IMR-90 (cell line): ENCODE measurements at regions not wholly inside any gene's neighbourhood (a gene's known extent, or its start where the extent isn't known, plus 50 kb on each side); places are given as distances from the start of the nearest gene placed in this dataset.

Experiments used
- ATAC-seq: fragments of 200-7000 bp; cut with Tn5 transposase; 2 replicates; pipeline ENCODE4 v1.9.1; 2020; ENCODE audit warnings: low read depth, mild to moderate bottlenecking, moderate library complexity
- BruUV-seq: library from RNA; stranded (reverse); fragments of 400-500 nt; replicated peaks from 2 replicates; lab custom pipeline; 2021; lab: Mats Ljungman, UMichigan
- CTCF ChIA-PET: fragments of 300-600 bp; formaldehyde crosslinking; extraction: SDS; loops from one replicate; lab custom pipeline; 2021; ENCODE audit warnings: antibody characterized with exemption; lab: Yijun Ruan, JAX
- POLR2A ChIA-PET: fragments of 300-600 bp; sonication (Branson Sonifier 250); formaldehyde crosslinking; loops from one replicate; lab custom pipeline; 2022; ENCODE audit warnings: antibody characterized with exemption; ENCODE audit not compliant: unreplicated experiment; lab: Charles Lee
- DNase-seq: peaks from one replicate; pipeline ENCODE4 v3.0.0; 2013
- H2AFZ ChIP-seq: replicated peaks from 2 replicates; pipeline ENCODE3; 2013; ENCODE audit warnings: low read length, mild to moderate bottlenecking; ENCODE audit not compliant: poor library complexity
- H2AK5ac ChIP-seq: 2 replicates; pipeline ENCODE4 v1.6.1; 2013; ENCODE audit warnings: low read depth, low read length, inconsistent platforms
- H2AK9ac ChIP-seq: replicated peaks from 2 replicates; pipeline ENCODE3; 2013; ENCODE audit warnings: mild to moderate bottlenecking, low read depth, low read length, moderate library complexity; ENCODE audit not compliant: poor library complexity
- H2BK120ac ChIP-seq: 2 replicates; pipeline ENCODE4 v1.6.1; 2013; ENCODE audit warnings: low read depth, low read length, inconsistent platforms
- H2BK15ac ChIP-seq: 3 replicates; pipeline ENCODE4 v1.6.1; 2013; ENCODE audit warnings: low read depth, low read length, inconsistent platforms
- H2BK20ac ChIP-seq: 2 replicates; pipeline ENCODE4 v1.6.1; 2013; ENCODE audit warnings: low read depth, mild to moderate bottlenecking, inconsistent platforms, low read length, moderate library complexity
- H2BK5ac ChIP-seq: 2 replicates; pipeline ENCODE4 v1.6.1; 2013; ENCODE audit warnings: mild to moderate bottlenecking, low read depth, low read length, inconsistent platforms; ENCODE audit not compliant: poor library complexity, severe bottlenecking
- H3K14ac ChIP-seq: replicated peaks from 2 replicates; pipeline ENCODE4 v1.6.1; 2013; ENCODE audit warnings: low read depth, low read length, inconsistent platforms
- H3K18ac ChIP-seq: 2 replicates; pipeline ENCODE4 v1.6.1; 2013; ENCODE audit warnings: low read depth, low read length, control low read depth
- H3K23ac ChIP-seq: 2 replicates; pipeline ENCODE4 v1.6.1; 2013; ENCODE audit warnings: low read depth, low read length, inconsistent platforms
- H3K27ac ChIP-seq: 2 replicates; pipeline ENCODE4 v1.5.1; 2013; ENCODE audit warnings: mild to moderate bottlenecking, control low read depth, low read length; ENCODE audit not compliant: insufficient read depth
- H3K27me3 ChIP-seq: 2 replicates; pipeline ENCODE4 v1.6.1; 2013; ENCODE audit warnings: low read length; ENCODE audit not compliant: control insufficient read depth, insufficient read depth
- H3K36me3 ChIP-seq: 2 replicates; pipeline ENCODE4 v1.6.1; 2013; ENCODE audit warnings: low read length, mixed read lengths; ENCODE audit not compliant: control insufficient read depth, insufficient read depth
- H3K4ac ChIP-seq: 2 replicates; pipeline ENCODE4 v1.6.1; 2013; ENCODE audit warnings: low read depth, low read length, inconsistent platforms
- H3K4me1 ChIP-seq: 2 replicates; pipeline ENCODE4 v1.6.1; 2013; ENCODE audit warnings: low read length, mixed read lengths; ENCODE audit not compliant: control insufficient read depth, insufficient read depth
- H3K4me2 ChIP-seq: 2 replicates; pipeline ENCODE4 v1.6.1; 2013; ENCODE audit warnings: low read depth, mild to moderate bottlenecking, control low read depth, low read length, moderate library complexity
- H3K4me3 ChIP-seq: 2 replicates; pipeline ENCODE4 v1.5.1; 2013; ENCODE audit warnings: low read depth, mild to moderate bottlenecking, control low read depth, low read length, moderate library complexity; ENCODE audit not compliant: insufficient read depth
- H3K56ac ChIP-seq: 2 replicates; pipeline ENCODE4 v1.6.1; 2013; ENCODE audit warnings: low read length, inconsistent platforms; ENCODE audit not compliant: insufficient read depth; ENCODE audit errors: extremely low read depth
- H3K79me1 ChIP-seq, 2 experiments: 2 replicates each; pipeline ENCODE4 v1.6.1; 2013; ENCODE audit warnings: low read length in 2 of 2, inconsistent platforms in 1 of 2, low read depth in 1 of 2
- H3K9ac ChIP-seq: 2 replicates; pipeline ENCODE4 v1.6.1; 2013; ENCODE audit warnings: low read depth, low read length, control low read depth
- H3K9me1 ChIP-seq: 2 replicates; pipeline ENCODE4 v1.6.1; 2013; ENCODE audit warnings: low read length, inconsistent platforms; ENCODE audit not compliant: insufficient read depth
- H3K9me3 ChIP-seq: 2 replicates; pipeline ENCODE4 v1.6.1; 2013; ENCODE audit warnings: low read length; ENCODE audit not compliant: control insufficient read depth, insufficient read depth
- H4K20me1 ChIP-seq: 2 replicates; pipeline ENCODE4 v1.6.1; 2013; ENCODE audit warnings: low read length, inconsistent platforms; ENCODE audit not compliant: insufficient read depth
- H4K5ac ChIP-seq: 2 replicates; pipeline ENCODE4 v1.6.1; 2013; ENCODE audit warnings: mild to moderate bottlenecking, low read depth, low read length, control low read depth
- H4K8ac ChIP-seq, 2 experiments: 2 replicates each; pipeline ENCODE4 v1.6.1; 2013; ENCODE audit warnings: low read depth in 2 of 2, low read length in 2 of 2, control low read depth in 1 of 2, inconsistent platforms in 1 of 2
- H4K91ac ChIP-seq: 2 replicates; pipeline ENCODE4 v1.6.1; 2013; ENCODE audit warnings: low read depth, low read length, inconsistent platforms; ENCODE audit not compliant: insufficient read depth
- BHLHE40 ChIP-seq: fragments of 150-350 bp; IDR thresholded peaks from 2 replicates; pipeline ENCODE4 v1.6.1; 2016; ENCODE audit warnings: mild to moderate bottlenecking, low read depth, low read length
- CHD1 ChIP-seq: IDR thresholded peaks from 2 replicates; pipeline ENCODE4 v1.6.1; 2012; ENCODE audit warnings: low read depth, low read length, improper control_type of control experiment
- FOS ChIP-seq: fragments of 150-350 bp; IDR thresholded peaks from 2 replicates; pipeline ENCODE4 v1.6.1; 2016; ENCODE audit warnings: low read depth, low read length
- MAFK ChIP-seq: IDR thresholded peaks from 2 replicates; pipeline ENCODE4 v1.6.1; 2012; ENCODE audit warnings: low read depth, low read length, improper control_type of control experiment
- POLR2A ChIP-seq: IDR thresholded peaks from 2 replicates; pipeline ENCODE4 v1.6.1; 2012; ENCODE audit warnings: mild to moderate bottlenecking, low read depth, low read length
- RAD21 ChIP-seq: IDR thresholded peaks from 2 replicates; pipeline ENCODE4 v1.6.1; 2012; ENCODE audit warnings: low read length, improper control_type of control experiment
- RCOR1 ChIP-seq: IDR thresholded peaks from 2 replicates; pipeline ENCODE4 v1.6.1; 2012; ENCODE audit warnings: mild to moderate bottlenecking, low read length, improper control_type of control experiment; ENCODE audit not compliant: insufficient replicate concordance
- WGBS, 2 experiments: methylation state at CpG; one replicate each; pipeline versions ENCODE4 v1.1.5 to v1.1.7; 2013; ENCODE audit warnings: missing lambda C conversion rate in 2 of 2; ENCODE audit not compliant: insufficient read length in 1 of 2; ENCODE audit errors: extremely low coverage in 2 of 2; 5-methylcytosine and 5-hydroxymethylcytosine counted together
- dilution Hi-C: fragments of 300-500 bp; cut with HindIII; formaldehyde crosslinking; loops from one replicate; pipeline ENCODE4 v1.14.3; 2018; ENCODE audit warnings: low sequenced_read_pairs; ENCODE audit not compliant: unreplicated experiment
- in situ Hi-C: fragments of 300-500 bp; cut with MboI; formaldehyde crosslinking; loops from 3 replicates; pipeline ENCODE4 v1.14.3; 2019; ENCODE audit warnings: low sequenced_read_pairs, inconsistent platforms, mixed read lengths
- intact Hi-C: fragments of 100-400 bp; cut with micrococcal nuclease; formaldehyde crosslinking; loops from 2 replicates; pipeline ENCODE4 v1.10.0; 2022

- H3K27me3 ChIP-seq, result no peaks in the 10 kb centered on the region
- H3K56ac ChIP-seq, result no peak overlapping the region
- intact Hi-C loops, result no loop called here
- no peak overlapping the region for H2AK9ac ChIP-seq
- no peak for TF ChIP-seq RCOR1
- TF ChIP-seq CHD1, result no peak
- TF ChIP-seq MAFK, result no peak
- TF ChIP-seq BHLHE40, result no peak
- no peak for TF ChIP-seq RAD21
- no peak for TF ChIP-seq POLR2A
- no peak for TF ChIP-seq FOS
- H2BK15ac ChIP-seq, result no peak overlapping the region
- no peaks in the 10 kb centered on the region for H3K36me3 ChIP-seq
- H3K18ac ChIP-seq, result peak overlapping the region; percentile 48; the same call in 1 of the 2 replicates
- no peak overlapping the region for H3K9ac ChIP-seq
- H3K9me3 ChIP-seq, result no peaks in the 10 kb centered on the region
- no peaks in the 10 kb centered on the region for H3K79me1 ChIP-seq
- DNase-seq (no peak), ATAC-seq (no peak)
- peaks cover 6% of the 10 kb centered on the region for H3K9me1 ChIP-seq
- CTCF ChIA-PET, result interaction anchor here (0.7 kb wide), 1 partner anchor 25 kb away, joined by 3 read pairs; no protein-coding TSS in a partner anchor
- POLR2A ChIA-PET, result no interaction called here
- H2BK20ac ChIP-seq, result peak overlapping the region; percentile 44
- no peak overlapping the region for H3K27ac ChIP-seq
- no peak overlapping the region for H2BK5ac ChIP-seq
- no peaks in the 10 kb centered on the region for H3K4me1 ChIP-seq
- no peak overlapping the region for H3K23ac ChIP-seq
- no peak overlapping the region for H3K4me3 ChIP-seq
- peak overlapping the region; percentile 58; the same call in 1 of the 2 replicates for H2AK5ac ChIP-seq
- H4K5ac ChIP-seq, result peak overlapping the region; percentile 46
- no TSS peak for BruUV-seq
- in situ Hi-C loops, result no loop called here
- peak overlapping the region; percentile 2 for H2AFZ ChIP-seq
- H4K20me1 ChIP-seq, result no peaks in the 10 kb centered on the region
- peak overlapping the region; percentile 52; the same call in 1 of the 2 replicates for H2BK120ac ChIP-seq
- dilution Hi-C loops, result no loop called here
- peak overlapping the region; percentile 15; the same call in 1 of the 2 replicates for H4K91ac ChIP-seq
- H3K4me2 ChIP-seq, result no peak overlapping the region
- H4K8ac ChIP-seq, result peak overlapping the region in 1 of 2 experiments; percentile 1; a peak in 2 of 4 replicates
- no CpG with 5 or more reads among the region's 11 CpGs for WGBS, 2 experiments
- no peak overlapping the region for H3K14ac ChIP-seq
- peak overlapping the region; percentile 18; the same call in 1 of the 2 replicates for H3K4ac ChIP-seq
These were observed 52.8 kb upstream of the LRIG1 start for GRCh38 chr3:66553441-66554113.
